ENCODE measurements at regions not wholly inside any gene's neighbourhood (a gene's known extent, or its start where the extent isn't known, plus 50 kb on each side); places are given as distances from the start of the nearest gene placed in this dataset.

- FAIRE-seq: peak; percentile 28
- no peak for DNase-seq (ENCODE audit: insufficient read length, low spot score)
Observed at GRCh38 chr20:48287552-48288170, 502.4 kb upstream of the SULF2 start.

DNA sequence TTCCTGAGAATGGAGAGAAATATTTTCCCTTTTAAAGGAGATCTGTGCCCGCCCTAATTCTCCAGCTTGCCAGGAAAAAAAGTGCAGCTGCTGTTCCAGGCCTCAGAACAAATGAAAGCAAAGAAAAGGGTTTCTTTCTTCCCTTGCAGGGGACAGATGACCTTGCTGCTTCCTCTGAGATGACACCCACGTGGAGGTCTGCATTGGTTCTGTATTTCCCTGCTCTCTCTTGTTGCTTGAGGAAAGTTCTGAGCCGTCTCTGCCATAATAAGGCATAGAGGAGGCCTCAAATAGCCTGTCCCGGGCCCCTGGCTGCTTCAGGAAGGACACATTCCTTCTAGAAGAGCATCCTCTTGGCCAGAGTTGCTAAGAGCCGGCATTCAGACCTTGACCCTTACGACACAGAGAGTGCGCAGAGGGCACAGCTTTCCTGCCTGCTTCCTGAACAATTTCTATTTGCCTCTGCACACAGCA is 501.8 kb upstream of the SULF2 start:
- FAIRE-seq: no peak
- DNase-seq (ENCODE audit: insufficient read length, low spot score): no peak

DNA sequence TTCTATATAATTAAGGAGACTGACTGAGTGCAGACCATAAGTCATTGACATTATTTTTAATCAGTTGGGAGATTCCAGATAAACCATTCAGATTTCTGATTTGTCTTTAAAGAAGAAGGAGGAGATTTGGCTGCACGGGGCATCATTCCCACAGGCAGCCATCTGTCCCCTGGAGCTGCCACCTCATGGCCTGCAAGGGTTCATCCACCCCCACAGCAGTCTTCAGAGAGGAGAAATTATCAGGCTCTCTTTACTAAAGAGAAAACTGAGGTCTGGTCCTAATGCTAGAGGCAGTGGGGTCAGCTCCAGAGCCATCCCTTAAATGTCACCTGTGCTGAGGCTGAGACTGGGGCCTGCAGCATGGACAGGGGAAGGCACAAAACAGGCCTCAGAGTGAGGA is 501.3 kb upstream of the SULF2 start:
- no peak for DNase-seq (ENCODE audit: insufficient read length, low spot score)
- no peak for FAIRE-seq

GRCh38 chr20:48285656-48286055 is 500.4 kb upstream of the SULF2 start:
- FAIRE-seq: no peak
- no peak for DNase-seq (ENCODE audit: insufficient read length, low spot score)

- DNase-seq (ENCODE audit: insufficient read length, low spot score): peak; percentile 64
- peak; percentile 93 for FAIRE-seq
Observed at GRCh38 chr20:48284837-48285236, 499.6 kb upstream of the SULF2 start.

DNA sequence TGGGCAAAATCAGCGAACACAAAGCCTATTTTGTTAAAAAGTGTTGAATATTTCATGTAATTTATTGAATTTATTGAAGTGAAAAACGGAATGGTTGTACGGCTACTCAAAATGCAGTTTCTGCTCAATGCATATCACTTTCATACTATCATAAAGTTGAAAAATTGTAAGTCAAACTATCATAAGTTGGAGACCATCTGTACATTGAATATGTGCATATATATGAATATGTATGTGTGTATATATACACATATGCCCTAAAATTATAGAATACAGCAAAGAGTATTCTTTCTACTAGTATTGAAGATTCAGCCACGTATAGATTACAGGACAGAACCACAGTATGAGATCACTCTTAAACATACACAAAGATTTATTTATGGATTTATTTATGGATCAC is 499.0 kb upstream of the SULF2 start:
- FAIRE-seq: no peak

DNA sequence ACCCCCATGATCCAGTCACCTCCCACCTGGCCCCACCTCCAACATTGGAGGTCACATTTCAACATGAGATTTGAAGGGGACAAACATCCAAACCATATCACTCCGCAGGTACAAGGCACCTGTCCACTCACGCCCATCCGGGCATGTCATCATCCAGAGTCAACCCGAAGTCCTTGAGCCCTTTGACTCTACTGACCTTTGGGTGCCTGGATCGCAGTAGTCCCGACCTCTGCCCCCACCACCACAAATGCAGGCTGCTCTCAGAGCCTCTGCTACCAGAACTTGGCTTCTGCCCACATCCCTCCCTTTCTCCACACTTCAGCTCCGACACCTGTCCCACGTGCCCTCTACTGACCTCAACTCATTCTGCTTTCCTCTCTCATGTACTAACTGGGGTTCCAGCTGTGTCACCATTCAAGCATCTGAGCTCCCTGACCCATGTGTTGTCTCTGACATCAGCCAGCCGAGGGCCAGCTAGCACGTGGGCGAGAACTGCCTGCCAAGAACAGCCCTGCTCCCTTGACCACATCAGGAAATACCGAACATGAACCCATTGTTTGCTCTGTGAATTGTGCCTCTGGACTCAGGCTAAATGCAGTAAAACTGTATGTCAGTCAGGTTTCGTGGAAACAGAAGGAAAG is 498.3 kb upstream of the SULF2 start:
- peak; percentile 90 for FAIRE-seq
- peak; percentile 68 for DNase-seq (ENCODE audit: insufficient read length, low spot score)

More for the DNA sequence above, 499.0 kb upstream of the SULF2 start:
- DNase-seq (ENCODE audit: insufficient read length, low spot score): no peak

DNA sequence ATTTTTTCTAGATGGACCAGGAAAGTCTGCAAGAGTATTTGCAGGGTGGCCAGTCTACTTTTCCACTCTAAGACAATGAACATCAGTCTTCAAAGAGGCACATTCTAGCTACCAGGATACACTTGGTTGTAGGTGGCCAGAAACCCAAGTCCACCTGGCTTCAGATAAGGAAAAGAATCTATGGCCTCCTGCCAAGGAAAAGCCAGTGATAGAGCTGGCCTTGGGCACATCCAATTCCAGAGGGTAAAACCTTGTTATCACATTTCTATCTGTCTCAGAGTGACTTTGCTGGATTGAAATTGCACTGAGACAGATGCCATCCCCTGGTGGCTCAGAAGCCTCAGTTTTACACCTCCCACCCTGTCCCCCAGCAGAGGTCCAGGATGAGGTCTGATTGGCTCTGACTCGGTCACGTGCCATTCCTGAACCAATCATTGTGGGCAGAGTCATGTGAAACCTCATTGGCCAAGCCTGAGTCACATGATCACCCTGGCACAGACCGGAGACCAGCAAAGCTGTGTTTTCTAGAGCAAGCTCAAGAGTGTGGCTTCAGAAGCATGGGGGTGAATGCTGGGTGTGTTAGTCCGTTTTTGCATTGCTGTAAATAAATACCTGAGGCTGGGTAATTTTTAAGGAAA is 497.4 kb upstream of the SULF2 start:
- DNase-seq (ENCODE audit: insufficient read length, low spot score): no peak
- no peak for FAIRE-seq

DNA sequence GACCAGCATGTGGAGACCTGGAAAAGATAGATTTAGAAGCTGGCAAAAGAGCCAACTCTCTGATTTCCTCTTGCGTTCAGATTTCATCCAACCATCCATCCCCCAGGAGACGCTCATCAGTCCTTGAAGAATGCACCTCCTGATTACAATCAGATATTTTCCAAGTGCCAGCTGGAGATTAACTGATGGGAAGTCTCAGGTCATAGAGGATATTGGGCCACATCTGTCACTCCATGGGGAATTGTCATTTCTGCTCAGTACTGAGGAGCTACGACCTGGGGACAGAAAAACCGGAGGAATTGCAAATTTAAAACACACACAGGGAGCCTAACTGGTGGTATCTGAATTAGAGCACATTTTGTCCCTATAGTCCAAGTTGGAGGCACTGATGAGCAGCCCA is 496.2 kb upstream of the SULF2 start:
- DNase-seq (ENCODE audit: insufficient read length, low spot score): no peak
- FAIRE-seq: no peak

GRCh38 chr20:48278961-48279481 is 493.7 kb upstream of the SULF2 start:
- FAIRE-seq (no peak), DNase-seq (ENCODE audit: insufficient read length, low spot score) (no peak)

DNA sequence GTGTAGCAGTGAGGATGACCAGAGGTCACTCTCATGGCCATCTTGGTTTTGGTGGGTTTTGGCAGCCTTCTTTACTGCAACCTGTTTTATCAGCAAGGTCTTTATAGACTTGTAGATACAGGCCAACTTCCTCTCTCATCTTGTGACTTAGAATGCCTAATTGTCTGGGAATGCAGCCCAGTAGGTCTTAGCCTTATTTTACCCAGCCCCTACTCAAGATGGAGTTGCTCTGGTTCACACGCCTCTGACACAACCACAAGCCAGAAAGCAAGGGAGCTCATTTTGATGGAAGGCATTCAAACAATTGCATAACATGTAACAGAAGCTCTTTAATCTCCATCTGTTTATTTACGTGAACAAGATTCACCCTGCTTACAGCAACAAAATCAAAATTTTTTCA is 492.0 kb upstream of the SULF2 start:
- FAIRE-seq (no peak), DNase-seq (ENCODE audit: insufficient read length, low spot score) (no peak)

- no peak for DNase-seq (ENCODE audit: insufficient read length, low spot score)
- FAIRE-seq: peak; percentile 66
Observed at GRCh38 chr20:48276021-48276342, 490.7 kb upstream of the SULF2 start.

DNA sequence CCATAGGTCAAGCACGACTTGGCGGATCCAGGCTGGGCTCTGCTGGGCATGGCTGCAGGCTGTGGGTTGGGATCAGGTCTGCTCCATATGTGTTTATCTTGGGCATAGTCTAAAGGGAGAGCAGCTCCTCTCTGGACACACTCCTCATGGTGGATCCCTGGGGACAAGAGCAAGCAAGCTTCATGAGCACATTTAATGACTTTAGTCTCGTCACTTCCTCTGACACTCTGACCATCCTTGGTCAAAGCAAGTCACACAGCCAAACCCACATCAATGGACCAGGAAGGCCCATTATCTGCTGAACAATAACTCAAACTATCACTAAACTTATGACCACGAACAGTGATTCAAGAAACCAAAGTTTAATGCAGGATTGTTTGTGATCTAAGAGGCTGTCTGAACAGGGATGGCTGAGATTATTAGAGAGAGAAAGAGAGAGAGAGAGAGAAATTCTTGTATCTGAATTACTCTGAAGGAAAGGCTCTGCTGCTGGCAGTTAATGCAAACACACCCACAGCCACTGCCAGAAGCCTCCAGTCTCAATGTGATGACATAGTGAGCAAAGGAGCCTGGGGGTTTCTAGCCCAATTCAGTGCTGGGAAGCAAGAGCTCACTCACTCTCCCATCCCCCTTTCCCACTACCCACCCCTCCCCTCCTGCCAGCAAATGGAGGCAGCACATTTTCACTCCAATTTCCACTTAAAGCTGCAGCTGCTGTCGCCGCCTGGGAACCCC is 490.2 kb upstream of the SULF2 start:
- no peak for DNase-seq (ENCODE audit: insufficient read length, low spot score)
- no peak for FAIRE-seq

DNA sequence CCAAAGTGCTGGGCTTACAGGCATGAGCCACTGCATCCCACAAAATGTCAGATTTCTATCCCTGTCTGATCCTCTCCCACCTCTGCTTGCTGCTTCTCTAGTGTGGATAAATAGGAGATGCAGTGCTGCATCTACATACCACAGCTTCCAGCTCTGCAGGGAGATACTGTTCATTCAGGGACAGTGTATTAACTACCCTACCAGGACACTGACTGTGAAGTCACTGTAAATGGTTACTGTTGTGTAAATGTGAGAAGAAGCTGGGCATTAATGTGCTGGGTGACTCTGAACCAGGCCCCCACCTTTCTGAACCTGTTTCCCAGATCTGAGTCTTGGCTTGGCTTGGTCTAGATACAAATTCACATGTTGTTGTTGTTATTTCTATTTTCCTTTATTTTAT is 488.6 kb upstream of the SULF2 start:
- FAIRE-seq: peak; percentile 77
- DNase-seq (ENCODE audit: insufficient read length, low spot score): no peak

GRCh38 chr20:48270885-48271284 is 485.6 kb upstream of the SULF2 start:
- DNase-seq (ENCODE audit: insufficient read length, low spot score) (no peak), FAIRE-seq (peak; percentile 68)

- no peak for DNase-seq (ENCODE audit: insufficient read length, low spot score)
- FAIRE-seq: no peak
Observed at GRCh38 chr20:48267860-48268633, 482.8 kb upstream of the SULF2 start.

DNA sequence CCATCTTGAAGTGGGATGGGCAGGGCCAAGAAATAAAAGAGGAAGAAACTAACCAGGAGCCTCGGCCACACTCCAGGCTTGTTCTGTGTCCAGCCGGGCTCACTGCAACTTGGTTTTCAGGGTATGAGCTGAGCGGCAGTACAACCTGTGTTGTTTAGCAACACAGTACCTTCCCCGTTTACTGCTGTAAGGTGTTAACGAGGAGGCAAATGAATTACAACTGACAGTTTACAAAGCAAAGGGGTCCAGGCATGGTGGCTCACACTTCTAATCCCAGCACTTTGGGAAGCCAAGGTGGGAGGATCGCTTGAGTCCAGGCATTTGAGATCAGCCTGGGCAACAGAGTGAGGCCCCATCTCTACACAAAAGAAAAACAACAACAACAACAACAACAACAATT is 481.3 kb upstream of the SULF2 start:
- FAIRE-seq (peak; percentile 44), DNase-seq (ENCODE audit: insufficient read length, low spot score) (no peak)

GRCh38 chr20:48265791-48266190 is 480.5 kb upstream of the SULF2 start:
- DNase-seq (ENCODE audit: insufficient read length, low spot score) (no peak), FAIRE-seq (no peak)

DNA sequence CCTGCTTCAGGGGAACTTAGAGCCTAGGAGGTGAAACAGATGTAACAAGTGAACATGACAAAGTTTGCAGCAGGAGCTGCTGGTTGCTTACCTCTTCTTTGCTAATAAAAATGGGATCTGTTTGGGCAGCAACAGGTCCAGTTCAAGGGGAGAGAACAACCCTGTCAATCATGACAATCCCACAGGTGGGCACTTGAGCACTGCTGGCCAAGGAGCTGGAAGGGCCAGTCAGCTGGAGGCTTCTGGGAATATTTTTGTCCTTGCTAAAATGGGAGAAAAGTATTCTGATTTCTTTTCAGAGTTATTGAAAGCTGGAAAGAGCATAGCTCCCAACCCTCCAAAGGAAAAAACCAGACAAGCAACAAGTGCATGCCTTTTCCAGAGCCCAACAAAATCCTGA is 477.7 kb upstream of the SULF2 start:
- DNase-seq (ENCODE audit: insufficient read length, low spot score) (no peak), FAIRE-seq (peak; percentile 36)

GRCh38 chr20:48262466-48262865 is 477.2 kb upstream of the SULF2 start:
- DNase-seq (ENCODE audit: insufficient read length, low spot score): no peak
- FAIRE-seq: peak; percentile 80
